ENCODE measurements at regions not wholly inside any gene's neighbourhood (a gene's known extent, or its start where the extent isn't known, plus 50 kb on each side); places are given as distances from the start of the nearest gene placed in this dataset.

DNA sequence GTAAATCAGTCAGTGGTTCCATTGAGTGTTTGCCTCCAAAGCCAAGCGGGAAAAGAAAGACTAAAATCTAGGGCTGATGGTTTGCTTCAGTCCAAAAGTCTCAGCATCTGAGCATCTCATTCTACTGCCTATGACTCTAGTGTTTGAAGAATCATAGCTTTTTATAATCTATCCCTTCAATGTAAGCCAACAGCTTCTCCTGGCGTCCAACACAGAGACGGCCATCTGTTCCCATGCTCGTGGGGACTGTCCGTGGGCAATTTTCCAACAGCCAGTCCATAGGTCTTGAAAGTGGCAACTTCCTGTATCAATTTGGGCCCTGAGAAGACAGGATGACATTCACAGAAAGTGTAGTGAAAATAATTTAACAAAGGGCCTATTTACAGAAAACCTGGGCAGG is 544.4 kb upstream of the TMEM132C start:
- DNase-seq (ENCODE audit: low read depth in 2 of 2, low spot score in 1 of 2) = no peak

GRCh38 chr12:127723251-127723650 is 543.7 kb upstream of the TMEM132C start:
- no peak for DNase-seq (ENCODE audit: low read depth in 2 of 2, low spot score in 1 of 2)

- DNase-seq (ENCODE audit: low read depth in 2 of 2, low spot score in 1 of 2) = no peak
Observed at GRCh38 chr12:127726671-127727315, 540.2 kb upstream of the TMEM132C start.

GRCh38 chr12:127728285-127728684 is 538.7 kb upstream of the TMEM132C start:
- no peak for DNase-seq (ENCODE audit: low read depth in 2 of 2, low spot score in 1 of 2)

DNA sequence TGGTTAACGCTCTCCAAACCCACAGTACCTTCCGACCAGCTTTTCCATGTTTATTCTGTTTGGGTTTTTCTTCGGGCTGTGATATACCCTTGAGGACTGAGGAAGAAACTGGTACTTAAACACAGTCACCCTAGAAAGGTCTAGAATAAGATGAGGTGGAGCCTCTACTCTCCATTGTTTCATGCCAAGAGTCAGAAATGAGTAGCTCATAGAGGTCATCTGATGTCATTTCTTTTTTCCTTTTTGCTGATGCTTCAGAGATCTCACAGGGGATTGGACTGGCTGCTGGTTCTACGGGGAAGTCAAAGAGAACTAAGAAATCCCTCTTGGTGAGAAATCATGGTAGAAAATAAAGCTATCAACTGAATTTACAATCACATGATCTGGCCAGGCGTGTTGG is 538.2 kb upstream of the TMEM132C start:
- DNase-seq (ENCODE audit: low read depth in 2 of 2, low spot score in 1 of 2) = no peak

DNA sequence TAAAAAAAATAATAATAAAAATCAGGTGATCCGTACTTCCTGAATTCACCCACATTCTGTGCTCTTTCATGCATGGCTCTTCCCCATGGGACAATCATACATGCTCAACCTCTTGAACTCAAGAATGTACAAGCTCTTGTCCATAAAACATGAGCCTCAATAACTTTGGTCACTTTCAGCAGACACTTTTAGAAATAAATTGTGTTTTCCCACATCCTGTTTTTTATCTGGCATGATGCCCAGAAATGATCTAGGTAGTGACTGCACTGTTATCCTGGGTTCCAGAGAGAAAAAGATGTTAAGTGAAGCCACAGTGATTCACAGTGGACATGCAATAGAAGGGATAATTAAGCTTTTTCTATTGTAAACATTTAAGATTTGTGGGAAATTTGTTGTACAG is 537.6 kb upstream of the TMEM132C start:
- DNase-seq (ENCODE audit: low read depth in 2 of 2, low spot score in 1 of 2) = no peak

GRCh38 chr12:127731657-127732056 is 535.3 kb upstream of the TMEM132C start:
- no peak for DNase-seq (ENCODE audit: low read depth in 2 of 2, low spot score in 1 of 2)

GRCh38 chr12:127742231-127742630 is 524.7 kb upstream of the TMEM132C start:
- no peak for DNase-seq (ENCODE audit: low read depth in 2 of 2, low spot score in 1 of 2)

GRCh38 chr12:127745469-127746212 is 521.3 kb upstream of the TMEM132C start:
- DNase-seq (ENCODE audit: low read depth in 2 of 2, low spot score in 1 of 2) = no peak

- DNase-seq (ENCODE audit: low read depth in 2 of 2, low spot score in 1 of 2) = no peak
Observed at GRCh38 chr12:127749416-127749815, 517.6 kb upstream of the TMEM132C start.

DNA sequence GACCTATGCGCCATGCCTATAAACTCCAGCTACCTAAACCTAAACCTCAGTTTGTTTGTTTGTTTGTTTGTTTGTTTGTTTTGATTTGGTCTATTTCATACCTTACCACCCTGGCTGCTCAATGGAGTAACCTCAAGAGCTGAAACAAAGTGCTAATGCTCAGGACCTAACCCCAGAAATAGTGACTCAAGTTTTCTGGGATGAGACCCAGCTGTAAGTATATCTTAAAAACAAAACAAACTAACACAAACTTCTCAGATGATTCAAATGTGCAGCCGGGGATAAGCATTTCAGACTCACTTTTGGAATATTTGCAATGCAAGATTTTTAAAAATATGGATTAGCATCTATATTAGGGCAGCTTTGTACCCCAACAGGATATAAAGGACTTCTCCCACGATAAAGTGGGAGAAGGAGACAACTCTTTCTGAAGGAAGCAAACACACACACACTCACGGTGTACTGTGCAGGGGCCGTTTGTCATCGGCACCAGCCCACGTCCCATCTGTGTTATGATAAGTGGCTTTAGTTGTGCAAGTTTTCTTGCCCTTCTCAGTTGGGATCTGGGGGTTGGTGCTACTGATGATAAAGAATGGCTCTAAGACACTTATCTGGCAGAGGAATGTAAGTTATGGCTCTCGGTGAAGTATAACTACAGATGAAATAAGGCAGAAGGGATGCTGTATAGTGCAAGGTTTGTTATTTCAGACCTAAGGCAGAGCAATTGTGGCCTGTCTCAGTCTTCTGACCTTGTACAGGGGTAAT is 516.7 kb upstream of the TMEM132C start:
- no peak for DNase-seq (ENCODE audit: low read depth in 2 of 2, low spot score in 1 of 2)

DNA sequence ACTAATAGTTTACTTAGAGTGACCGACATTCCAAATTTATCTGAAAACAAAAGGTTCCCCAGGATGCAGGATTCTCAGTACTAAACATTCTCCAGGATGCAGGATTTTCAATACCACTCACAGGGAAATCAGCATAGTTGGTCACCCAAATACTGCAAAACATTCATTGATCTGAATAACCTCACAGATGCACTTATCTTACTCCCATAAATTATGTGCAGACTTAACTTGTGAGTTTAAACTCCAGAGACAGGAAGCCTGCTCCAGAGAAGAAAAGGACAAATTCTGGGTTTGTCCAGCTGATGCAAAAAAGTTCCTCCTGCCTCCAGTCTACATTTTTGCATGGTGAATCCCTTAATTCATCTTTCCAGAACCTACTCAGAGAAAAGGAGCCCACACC is 514.2 kb upstream of the TMEM132C start:
- no peak for DNase-seq (ENCODE audit: low read depth in 2 of 2, low spot score in 1 of 2)

GRCh38 chr12:127760357-127760756 is 506.6 kb upstream of the TMEM132C start:
- DNase-seq (ENCODE audit: low read depth in 2 of 2, low spot score in 1 of 2) = no peak

- DNase-seq (ENCODE audit: low read depth in 2 of 2, low spot score in 1 of 2) = no peak
Observed at GRCh38 chr12:127760996-127761395, 506.0 kb upstream of the TMEM132C start.

- DNase-seq (ENCODE audit: low read depth in 2 of 2, low spot score in 1 of 2) = no peak
Observed at GRCh38 chr12:127761880-127762279, 505.1 kb upstream of the TMEM132C start.

DNA sequence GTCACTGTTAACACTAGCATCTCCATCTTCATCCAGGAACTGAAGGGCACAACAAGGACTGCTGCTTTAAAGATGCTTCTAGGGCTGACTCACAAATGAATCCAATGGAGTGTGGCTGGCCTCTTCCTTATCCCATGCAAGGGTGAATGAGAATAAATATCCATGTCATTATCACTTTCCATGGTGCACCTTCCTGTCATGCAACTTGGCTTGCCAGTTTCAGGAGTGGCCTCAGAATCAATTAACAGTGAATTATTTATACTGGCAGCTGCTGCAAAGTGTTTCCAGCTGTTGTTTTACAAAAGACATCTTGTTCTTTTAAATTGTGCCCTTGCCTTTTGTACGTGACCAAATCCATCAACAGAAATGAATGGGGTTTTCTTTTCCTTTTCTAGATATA is 499.3 kb upstream of the TMEM132C start:
- no peak for DNase-seq (ENCODE audit: low read depth in 2 of 2, low spot score in 1 of 2)

DNA sequence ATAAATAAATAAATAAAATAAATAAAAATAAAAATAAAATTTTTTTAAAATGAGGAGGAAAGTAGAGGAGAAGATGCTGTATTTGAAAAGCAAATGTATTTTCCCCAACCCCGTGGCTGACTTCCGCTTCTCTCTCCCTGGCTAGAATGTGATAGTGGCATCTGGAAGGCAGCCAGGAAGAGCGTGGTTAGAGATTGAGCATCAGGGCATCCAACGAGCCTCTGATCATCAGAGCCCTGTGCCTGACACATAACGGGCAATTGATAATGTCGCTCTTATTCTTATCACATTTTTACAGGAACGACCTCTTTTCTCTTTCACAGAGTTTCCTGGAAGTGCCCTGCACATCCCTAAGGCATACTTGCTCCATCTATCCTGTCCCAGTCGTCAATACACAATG is 496.9 kb upstream of the TMEM132C start:
- DNase-seq (ENCODE audit: low read depth in 2 of 2, low spot score in 1 of 2) = no peak

- DNase-seq (ENCODE audit: low read depth in 2 of 2, low spot score in 1 of 2) = no peak
Observed at GRCh38 chr12:127771546-127771945, 495.4 kb upstream of the TMEM132C start.

DNA sequence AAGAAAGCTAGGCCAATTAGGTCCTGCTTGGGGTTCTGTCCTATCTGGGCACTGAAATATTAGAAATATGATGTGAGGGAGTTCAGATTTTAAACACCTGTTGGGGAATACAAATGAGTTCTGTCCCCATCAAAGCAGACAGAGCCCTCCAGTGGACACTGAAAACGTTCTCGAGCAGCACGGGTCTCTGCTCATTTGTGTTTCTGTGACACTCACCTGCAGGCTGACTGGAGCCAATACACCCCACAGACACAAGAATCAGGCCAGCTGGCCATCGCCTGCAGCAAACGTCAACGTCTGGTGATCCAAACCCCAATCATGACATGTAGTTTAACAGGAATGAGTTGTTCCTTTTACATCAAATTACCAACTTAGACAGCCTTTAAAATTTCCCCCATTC is 493.4 kb upstream of the TMEM132C start:
- DNase-seq (ENCODE audit: low read depth in 2 of 2, low spot score in 1 of 2) = no peak

GRCh38 chr12:127774828-127775227 is 492.1 kb upstream of the TMEM132C start:
- no peak for DNase-seq (ENCODE audit: low read depth in 2 of 2, low spot score in 1 of 2)

- DNase-seq (ENCODE audit: low read depth in 2 of 2, low spot score in 1 of 2) = no peak
Observed at GRCh38 chr12:127779301-127780045, 487.5 kb upstream of the TMEM132C start.
